ENCODE measurements at regions not wholly inside any gene's neighbourhood (a gene's known extent, or its start where the extent isn't known, plus 50 kb on each side); places are given as distances from the start of the nearest gene placed in this dataset.

GRCh38 chr4:174086829-174087799 lies 196.4 kb downstream of the FBXO8 start:
- no peak for TF ChIP-seq Cebpa-rat (IDR thresholded peaks at IDR 0.05)
- H3K4me2 ChIP-seq = no peak overlapping the region
- H3K36me3 ChIP-seq = no peaks in the 10 kb centered on the region
- no peaks in the 10 kb centered on the region for H4K20me1 ChIP-seq
- no peaks in the 10 kb centered on the region for H3K4me1 ChIP-seq
- H3K4me3 ChIP-seq = no peak overlapping the region
- H3K9me3 ChIP-seq = no peaks in the 10 kb centered on the region
- no peak overlapping the region for H3K27ac ChIP-seq
- no peak overlapping the region for H3K9ac ChIP-seq
- H3K27me3 ChIP-seq = no peaks in the 10 kb centered on the region

GRCh38 chr4:174084981-174085380 lies 198.5 kb downstream of the FBXO8 start:
- Histone ChIP-seq H3K4me1 (no peaks in the 10 kb centered on the region), H3K4me3 (no peak overlapping the region), H4K20me1 (no peaks in the 10 kb centered on the region), H3K27ac (no peak overlapping the region), H3K36me3 (no peaks in the 10 kb centered on the region), H3K27me3 (no peaks in the 10 kb centered on the region), H3K9me3 (no peaks in the 10 kb centered on the region), H3K4me2 (no peak overlapping the region), H3K9ac (no peak overlapping the region)
- no peak for TF ChIP-seq Cebpa-rat (IDR thresholded peaks at IDR 0.05)

GRCh38 chr4:174084542-174084941 lies 198.9 kb downstream of the FBXO8 start:
- H3K4me3 ChIP-seq = no peak overlapping the region
- no peaks in the 10 kb centered on the region for H3K36me3 ChIP-seq
- H4K20me1 ChIP-seq = no peaks in the 10 kb centered on the region
- no peak overlapping the region for H3K9ac ChIP-seq
- H3K9me3 ChIP-seq = no peaks in the 10 kb centered on the region
- TF ChIP-seq Cebpa-rat (IDR thresholded peaks at IDR 0.05) = no peak
- no peaks in the 10 kb centered on the region for H3K27me3 ChIP-seq
- no peak overlapping the region for H3K27ac ChIP-seq
- H3K4me1 ChIP-seq = no peaks in the 10 kb centered on the region
- no peak overlapping the region for H3K4me2 ChIP-seq

GRCh38 chr4:174080361-174080760 lies 203.1 kb downstream of the FBXO8 start:
- H3K9me3 ChIP-seq = no peaks in the 10 kb centered on the region

GRCh38 chr4:174071595-174071994 lies 211.9 kb downstream of the FBXO8 start:
- Histone ChIP-seq H3K9me3 (peaks cover 13% of the 10 kb centered on the region), H3K27me3 (no peaks in the 10 kb centered on the region), H3K4me3 (no peak overlapping the region), H3K4me2 (no peak overlapping the region), H3K36me3 (no peaks in the 10 kb centered on the region), H3K9ac (no peak overlapping the region), H3K27ac (no peak overlapping the region), H4K20me1 (no peaks in the 10 kb centered on the region), H3K4me1 (no peaks in the 10 kb centered on the region)
- TF ChIP-seq Cebpa-rat (IDR thresholded peaks at IDR 0.05) = no peak

More at GRCh38 chr4:174080361-174080760, 203.1 kb downstream of the FBXO8 start:
- Histone ChIP-seq H3K9ac (no peak overlapping the region), H3K4me3 (no peak overlapping the region), H3K27ac (no peak overlapping the region), H4K20me1 (no peaks in the 10 kb centered on the region), H3K4me2 (no peak overlapping the region), H3K36me3 (no peaks in the 10 kb centered on the region), H3K27me3 (no peaks in the 10 kb centered on the region), H3K4me1 (no peaks in the 10 kb centered on the region)
- no peak for TF ChIP-seq Cebpa-rat (IDR thresholded peaks at IDR 0.05)

GRCh38 chr4:174069848-174070330 lies 213.6 kb downstream of the FBXO8 start:
- Histone ChIP-seq H3K4me3 (no peak overlapping the region), H3K9ac (no peak overlapping the region), H3K9me3 (peaks cover 13% of the 10 kb centered on the region), H3K27ac (no peak overlapping the region), H3K27me3 (no peaks in the 10 kb centered on the region), H3K4me1 (no peaks in the 10 kb centered on the region), H3K36me3 (no peaks in the 10 kb centered on the region), H3K4me2 (no peak overlapping the region), H4K20me1 (no peaks in the 10 kb centered on the region)
- TF ChIP-seq Cebpa-rat (IDR thresholded peaks at IDR 0.05) = no peak

GRCh38 chr4:174066611-174067205 lies 216.8 kb downstream of the FBXO8 start:
- H3K9me3 ChIP-seq = no peaks in the 10 kb centered on the region
- H4K20me1 ChIP-seq = no peaks in the 10 kb centered on the region
- no peak overlapping the region for H3K27ac ChIP-seq
- no peak for TF ChIP-seq Cebpa-rat (IDR thresholded peaks at IDR 0.05)
- no peaks in the 10 kb centered on the region for H3K27me3 ChIP-seq
- H3K4me1 ChIP-seq = no peaks in the 10 kb centered on the region
- H3K4me3 ChIP-seq = no peak overlapping the region
- no peak overlapping the region for H3K9ac ChIP-seq
- no peaks in the 10 kb centered on the region for H3K36me3 ChIP-seq
- no peak overlapping the region for H3K4me2 ChIP-seq

GRCh38 chr4:174062831-174063230 lies 220.6 kb downstream of the FBXO8 start:
- Histone ChIP-seq H3K4me3 (no peak overlapping the region), H4K20me1 (no peaks in the 10 kb centered on the region), H3K9me3 (peaks cover 3% of the 10 kb centered on the region; the same call in 1 of the 2 replicates), H3K27ac (no peak overlapping the region), H3K36me3 (no peaks in the 10 kb centered on the region), H3K27me3 (no peaks in the 10 kb centered on the region), H3K4me2 (no peak overlapping the region), H3K9ac (no peak overlapping the region), H3K4me1 (0 out of 2 replicates have a peak, but pooled peaks cover 10% of the 10 kb centered on the region)
- no peak for TF ChIP-seq Cebpa-rat (IDR thresholded peaks at IDR 0.05)

GRCh38 chr4:174061026-174061425 lies 222.4 kb downstream of the FBXO8 start:
- no peaks in the 10 kb centered on the region for H4K20me1 ChIP-seq
- peaks cover 10% of the 10 kb centered on the region for H3K9me3 ChIP-seq
- TF ChIP-seq Cebpa-rat (IDR thresholded peaks at IDR 0.05) = no peak
- H3K4me3 ChIP-seq = no peak overlapping the region
- no peak overlapping the region for H3K4me2 ChIP-seq
- peaks cover 10% of the 10 kb centered on the region; the same call in 1 of the 2 replicates for H3K4me1 ChIP-seq
- no peak overlapping the region for H3K9ac ChIP-seq
- no peaks in the 10 kb centered on the region for H3K36me3 ChIP-seq
- no peaks in the 10 kb centered on the region for H3K27me3 ChIP-seq
- H3K27ac ChIP-seq = no peak overlapping the region

- peaks cover 10% of the 10 kb centered on the region; the same call in 1 of the 2 replicates for H3K4me1 ChIP-seq
- peaks cover 15% of the 10 kb centered on the region for H3K9me3 ChIP-seq
- H3K9ac ChIP-seq = no peak overlapping the region
- no peak overlapping the region; the same call in 1 of the 2 replicates for H3K27ac ChIP-seq
- no peak overlapping the region for H3K4me3 ChIP-seq
- TF ChIP-seq Cebpa-rat (IDR thresholded peaks at IDR 0.05) = no peak
- no peaks in the 10 kb centered on the region for H3K27me3 ChIP-seq
- H4K20me1 ChIP-seq = no peaks in the 10 kb centered on the region
- H3K36me3 ChIP-seq = no peaks in the 10 kb centered on the region
- H3K4me2 ChIP-seq = no peak overlapping the region
Observed at GRCh38 chr4:174058846-174059245, 224.6 kb downstream of the FBXO8 start.

All from BLaER1 (cell line).